Cardiac fibroblast (primary cell): ENCODE measurements at regions not wholly inside any gene's neighbourhood (a gene's known extent, or its start where the extent isn't known, plus 50 kb on each side); places are given as distances from the start of the nearest gene placed in this dataset.

Experiments
- DNase-seq, 2 donors: peaks; one replicate each; pipeline versions ENCODE4 v3.0.0 to v3.0.0-alpha.2; 2010; ENCODE audit warnings: low read depth in 2 of 2
- H3K4me3 ChIP-seq, 2 donors: replicated peaks in 1 of 2; 1 replicate in 1 of 2; 2 replicates in 1 of 2; pipeline ENCODE4 v1.5.1; 2011; ENCODE audit warnings: low read depth in 2 of 2, low read length in 2 of 2, mild to moderate bottlenecking in 2 of 2, moderate library complexity in 1 of 2
- CTCF ChIP-seq: IDR thresholded peaks from one replicate; pipeline ENCODE4 v1.5.1; 2011; ENCODE audit warnings: low read depth, mild to moderate bottlenecking, low read length, inconsistent platforms

- no peak for DNase-seq
- no peak overlapping the region for H3K4me3 ChIP-seq
- TF ChIP-seq CTCF, result no peak
These were observed 249.2 kb downstream of the MATN1 start for GRCh38 chr1:30473922-30474817.

- no peak for TF ChIP-seq CTCF
- no peak overlapping the region for H3K4me3 ChIP-seq
- no peak for DNase-seq
These were observed 250.9 kb downstream of the MATN1 start for GRCh38 chr1:30472526-30472925.

- H3K4me3 ChIP-seq, result no peak overlapping the region
- TF ChIP-seq CTCF, result no peak
- no peak for DNase-seq
These were observed 251.4 kb downstream of the MATN1 start for GRCh38 chr1:30472009-30472408.

GRCh38 chr1:30471307-30471706 lies 252.1 kb downstream of the MATN1 start:
- DNase-seq, result no peak

GRCh38 chr1:30469426-30469825 lies 254.0 kb downstream of the MATN1 start:
- no peak for TF ChIP-seq CTCF
- H3K4me3 ChIP-seq, result no peak overlapping the region
- no peak for DNase-seq

More at GRCh38 chr1:30471307-30471706, 252.1 kb downstream of the MATN1 start:
- no peak overlapping the region for H3K4me3 ChIP-seq
- no peak for TF ChIP-seq CTCF

- no peak for DNase-seq
- H3K4me3 ChIP-seq, result no peak overlapping the region
- TF ChIP-seq CTCF, result no peak
These were observed 256.3 kb downstream of the MATN1 start for GRCh38 chr1:30467101-30467500.

GRCh38 chr1:30466610-30467009 lies 256.8 kb downstream of the MATN1 start:
- H3K4me3 ChIP-seq, result no peak overlapping the region
- TF ChIP-seq CTCF, result no peak
- no peak for DNase-seq
